ENCODE measurements at regions not wholly inside any gene's neighbourhood (a gene's known extent, or its start where the extent isn't known, plus 50 kb on each side); places are given as distances from the start of the nearest gene placed in this dataset.

DNA sequence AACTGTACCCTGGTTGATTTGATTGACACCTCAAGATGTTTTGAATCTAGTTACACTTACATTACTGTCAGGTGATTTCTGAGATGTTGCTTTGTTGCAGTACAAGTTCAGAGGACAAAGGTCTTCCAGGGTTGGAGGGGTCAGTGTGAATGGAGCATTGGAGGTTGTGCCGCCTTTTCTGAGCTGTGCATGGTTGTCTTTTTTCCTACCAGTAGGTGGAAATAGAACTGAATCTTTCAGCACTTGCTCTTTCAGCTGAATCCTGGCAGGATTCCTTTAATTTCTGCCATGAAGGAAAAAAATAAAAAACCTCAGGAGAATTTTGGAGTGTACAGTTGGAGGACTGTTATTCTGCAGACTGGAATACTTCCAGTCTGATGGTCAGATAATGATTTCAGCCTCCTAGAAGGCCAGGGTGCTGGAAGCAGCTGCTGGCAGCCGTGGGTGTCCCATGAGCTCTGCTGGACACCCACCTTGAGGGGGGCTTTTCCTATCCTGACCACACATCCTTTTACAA lies 82.7 kb downstream of the PLCE1 start:
- Histone ChIP-seq H3K36me3 (no peaks in the 10 kb centered on the region), H3K4me3 (peak overlapping the region in 1 of 2 donors; percentile 26), H3K27me3 (no peaks in the 10 kb centered on the region), H3K4me1 (peaks cover 0 to 4% of the 10 kb centered on the region in 2 donors), H3K27ac (no peak overlapping the region), H3K9me3 (peaks cover 0 to 6% of the 10 kb centered on the region in 2 donors)
- intact Hi-C loops (cut with DNase I): loop anchor here (1.0 to 5.0 kb wide), 3 partner anchors 148 to 244 kb away; no protein-coding TSS in a partner anchor
- TF ChIP-seq, protein P1, sequence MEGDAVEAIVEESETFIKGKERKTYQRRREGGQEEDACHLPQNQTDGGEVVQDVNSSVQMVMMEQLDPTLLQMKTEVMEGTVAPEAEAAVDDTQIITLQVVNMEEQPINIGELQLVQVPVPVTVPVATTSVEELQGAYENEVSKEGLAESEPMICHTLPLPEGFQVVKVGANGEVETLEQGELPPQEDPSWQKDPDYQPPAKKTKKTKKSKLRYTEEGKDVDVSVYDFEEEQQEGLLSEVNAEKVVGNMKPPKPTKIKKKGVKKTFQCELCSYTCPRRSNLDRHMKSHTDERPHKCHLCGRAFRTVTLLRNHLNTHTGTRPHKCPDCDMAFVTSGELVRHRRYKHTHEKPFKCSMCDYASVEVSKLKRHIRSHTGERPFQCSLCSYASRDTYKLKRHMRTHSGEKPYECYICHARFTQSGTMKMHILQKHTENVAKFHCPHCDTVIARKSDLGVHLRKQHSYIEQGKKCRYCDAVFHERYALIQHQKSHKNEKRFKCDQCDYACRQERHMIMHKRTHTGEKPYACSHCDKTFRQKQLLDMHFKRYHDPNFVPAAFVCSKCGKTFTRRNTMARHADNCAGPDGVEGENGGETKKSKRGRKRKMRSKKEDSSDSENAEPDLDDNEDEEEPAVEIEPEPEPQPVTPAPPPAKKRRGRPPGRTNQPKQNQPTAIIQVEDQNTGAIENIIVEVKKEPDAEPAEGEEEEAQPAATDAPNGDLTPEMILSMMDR (IDR thresholded peaks at IDR 0.05): peak; percentile 49 to 74 (median 49)
- no peak for DNase-seq (ENCODE audit: low spot score in 2 of 2)

DNA sequence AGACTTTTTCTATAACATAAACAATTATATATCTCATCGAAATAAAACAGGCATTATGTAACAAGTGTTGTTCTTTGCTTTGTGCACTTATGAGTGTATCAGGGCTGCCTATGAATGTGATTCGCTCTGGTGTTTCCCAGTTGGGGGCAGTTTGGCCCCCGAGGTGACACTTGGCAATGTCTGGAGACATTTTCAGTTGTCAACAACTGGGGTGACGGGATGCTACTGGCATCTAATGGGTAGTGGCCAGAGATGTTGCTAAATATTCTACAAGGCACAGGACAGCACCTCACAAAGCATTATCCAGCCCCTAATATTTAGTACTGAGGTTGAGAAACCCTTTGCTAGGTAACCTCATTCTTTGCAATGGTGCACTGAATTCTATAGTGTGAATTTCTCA lies 83.3 kb downstream of the PLCE1 start:
- Histone ChIP-seq H3K4me1 (peaks cover 0 to 4% of the 10 kb centered on the region in 2 donors), H3K27ac (no peak overlapping the region), H3K4me3 (no peak overlapping the region), H3K27me3 (no peaks in the 10 kb centered on the region), H3K9me3 (peaks cover 0 to 11% of the 10 kb centered on the region in 2 donors), H3K36me3 (no peaks in the 10 kb centered on the region)
- intact Hi-C loops (cut with DNase I): loop anchor here (2.0 to 5.0 kb wide), 2 partner anchors 148 to 205 kb away; no protein-coding TSS in a partner anchor
- TF ChIP-seq, protein P1 (IDR thresholded peaks at IDR 0.05): no peak
- no peak for DNase-seq (ENCODE audit: low spot score in 2 of 2)

- Histone ChIP-seq H3K4me3 (no peak overlapping the region), H3K9me3 (peaks cover 0 to 11% of the 10 kb centered on the region in 2 donors), H3K27me3 (no peaks in the 10 kb centered on the region), H3K36me3 (no peaks in the 10 kb centered on the region), H3K4me1 (peaks cover 0 to 6% of the 10 kb centered on the region in 2 donors), H3K27ac (no peak overlapping the region)
- TF ChIP-seq, protein P1 (IDR thresholded peaks at IDR 0.05): no peak
- DNase-seq (ENCODE audit: low spot score in 2 of 2): no peak
- intact Hi-C loops (cut with DNase I): no loop called here
These were observed 86.4 kb downstream of the PLCE1 start for GRCh38 chr10:94080108-94080507.

- DNase-seq (ENCODE audit: low spot score in 2 of 2): no peak
- no peaks in the 10 kb centered on the region for H3K36me3 ChIP-seq
- H3K4me1 ChIP-seq: peaks cover 0 to 13% of the 10 kb centered on the region in 2 donors
- intact Hi-C loops (cut with DNase I): no loop called here
- peak overlapping the region; percentile 11 to 58 for H3K27ac ChIP-seq
- TF ChIP-seq, protein P1 (IDR thresholded peaks at IDR 0.05): no peak
- H3K4me3 ChIP-seq: peak overlapping the region in 1 of 2 donors; percentile 2
- no peaks in the 10 kb centered on the region for H3K27me3 ChIP-seq
- peaks cover 0 to 11% of the 10 kb centered on the region in 2 donors for H3K9me3 ChIP-seq
These were observed 90.0 kb downstream of the PLCE1 start for GRCh38 chr10:94083662-94084265.

DNA sequence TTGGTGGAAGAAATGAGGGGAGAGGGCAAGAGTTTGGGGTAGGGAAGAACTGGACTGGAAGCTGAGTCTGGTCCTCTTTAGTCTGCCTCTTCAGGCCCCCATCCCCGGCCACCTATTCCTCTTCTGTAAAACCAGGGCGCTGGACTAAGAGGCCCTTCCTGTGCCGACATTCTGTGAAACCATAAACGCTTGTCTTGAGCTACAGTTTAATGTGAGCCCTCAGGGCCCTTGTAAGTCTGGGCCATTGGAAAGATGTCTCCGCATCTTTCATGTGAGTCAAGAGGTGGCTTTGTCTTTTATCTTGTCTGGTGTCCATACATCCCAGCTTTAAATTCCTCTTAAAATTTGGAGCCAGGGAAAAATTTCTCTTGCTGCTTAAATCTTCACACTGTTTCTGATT lies 90.6 kb downstream of the PLCE1 start:
- intact Hi-C loops (cut with DNase I): no loop called here
- Histone ChIP-seq H3K9me3 (peaks cover 0 to 11% of the 10 kb centered on the region in 2 donors), H3K27ac (peak overlapping the region; percentile 11 to 58), H3K4me1 (peaks cover 0 to 17% of the 10 kb centered on the region in 2 donors), H3K27me3 (no peaks in the 10 kb centered on the region), H3K4me3 (no peak overlapping the region), H3K36me3 (no peaks in the 10 kb centered on the region)
- DNase-seq (ENCODE audit: low spot score in 2 of 2): no peak
- TF ChIP-seq, protein P1 (IDR thresholded peaks at IDR 0.05): no peak

Measured in ascending aorta (tissue), 2 donors.